ENCODE measurements at regions not wholly inside any gene's neighbourhood (a gene's known extent, or its start where the extent isn't known, plus 50 kb on each side); places are given as distances from the start of the nearest gene placed in this dataset.
A peak's percentile ranks its signal among the peaks of the same experiment; 100 is the strongest.

DNA sequence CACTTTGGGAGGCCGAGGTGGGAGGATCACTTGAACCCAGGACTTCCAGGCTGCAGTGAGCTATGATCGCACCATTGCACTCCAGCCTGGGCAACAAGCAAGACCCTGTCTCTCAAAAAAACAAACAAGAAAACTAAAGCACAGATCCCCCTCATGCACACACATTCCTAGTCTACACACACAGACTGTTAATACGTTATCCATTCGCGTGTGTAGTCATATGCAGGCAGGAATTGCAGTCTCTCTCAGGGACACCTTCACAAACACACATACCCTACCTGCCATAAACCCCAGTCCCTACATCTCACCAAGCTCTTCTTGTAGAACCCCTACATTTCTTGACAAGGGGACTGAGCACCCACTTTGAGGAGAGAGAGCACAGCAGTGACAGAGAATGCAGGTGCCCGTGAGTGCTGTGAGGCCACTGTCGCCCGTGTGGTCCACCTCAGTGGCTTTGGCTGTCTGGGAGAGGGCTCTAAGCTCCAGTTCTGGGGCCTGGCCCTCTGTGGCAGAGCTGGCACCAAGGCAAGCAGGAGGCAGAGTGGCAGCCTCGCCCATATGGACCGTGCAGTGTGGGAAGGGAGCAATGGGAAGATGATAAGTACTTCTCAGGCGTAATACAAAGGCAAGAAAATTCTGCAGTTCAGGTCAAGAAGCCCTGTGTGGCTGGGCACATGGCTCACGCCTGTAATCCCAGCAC lies 59.0 kb upstream of the RPH3AL start:
- no peaks in the 10 kb centered on the region; the same call in 1 of the 2 replicates for H3K79me1 ChIP-seq (ENCODE audit: low read depth, low read length)
- H3K14ac ChIP-seq (ENCODE audit: insufficient read length) = no peak overlapping the region
- H4K91ac ChIP-seq (replicated peaks; ENCODE audit: insufficient read length, low read length) = no peak overlapping the region
- peak overlapping the region in 1 of 4 experiments; percentile 69; a peak in 1 of 8 replicates for H3K4me3 ChIP-seq (ENCODE audit: extremely low read depth in 1 of 4, insufficient read depth in 2 of 4, low read depth in 3 of 4, low read length in 4 of 4)
- H3K4me2 ChIP-seq (ENCODE audit: insufficient read depth in 1 of 2, low read depth in 2 of 2, low read length in 2 of 2) = peak overlapping the region in 1 of 2 experiments; percentile 93; a peak in 1 of 4 replicates
- CTCF ChIA-PET (ENCODE audit: partially characterized antibody) = interaction anchor here (0.5 to 3.2 kb wide), 52 partner anchors 9 to 299 kb away, joined by 3 to 73 read pairs (median 4); partner anchors contain the start of gene RFLNB
- no peak overlapping the region for H3K9ac ChIP-seq (replicated peaks in 1 of 4; ENCODE audit: extremely low read depth in 1 of 4, low read depth in 3 of 4, low read length in 3 of 4)
- H3K18ac ChIP-seq (ENCODE audit: extremely low read depth, low read length) = no peak overlapping the region
- no peak overlapping the region for H2AK5ac ChIP-seq (ENCODE audit: low read depth, low read length)
- FAIRE-seq (no peak), DNase-seq (ENCODE audit: low read depth in 1 of 2, low spot score in 2 of 2) (no peak)
- H2BK5ac ChIP-seq (ENCODE audit: low read depth, low read length) = no peak overlapping the region
- no peak for TF ChIP-seq JUND (IDR thresholded peaks at IDR 0.05; ENCODE audit: low read length)
- no peak for TF ChIP-seq TEAD4 (IDR thresholded peaks at IDR 0.05; ENCODE audit: low read depth, low read length)
- no peak for TF ChIP-seq KDM4A (IDR thresholded peaks at IDR 0.05; ENCODE audit: low read depth, low read length, severe bottlenecking)
- no peaks in the 10 kb centered on the region for H3K79me2 ChIP-seq (ENCODE audit: control insufficient read depth in 1 of 2, insufficient read depth in 2 of 2, low read length in 2 of 2)
- H3K4ac ChIP-seq (replicated peaks; ENCODE audit: insufficient read length, low read depth, low read length) = no peak overlapping the region
- H4K5ac ChIP-seq (ENCODE audit: insufficient read length, low read depth, low read length) = no peak overlapping the region
- no peaks in the 10 kb centered on the region for H4K20me1 ChIP-seq (replicated peaks in 1 of 2; ENCODE audit: control insufficient read depth in 1 of 2, insufficient read depth in 2 of 2, low read length in 2 of 2)
- H4K8ac ChIP-seq (ENCODE audit: extremely low read depth, insufficient read depth, low read length) = no peak overlapping the region; the same call in 1 of the 2 replicates
- H3K9me3 ChIP-seq (ENCODE audit: insufficient read depth in 2 of 2, low read depth in 1 of 2, low read length in 1 of 2) = no peaks in the 10 kb centered on the region
- no peak overlapping the region for H2AFZ ChIP-seq (ENCODE audit: low read length)
- WGBS, 2 experiments (ENCODE audit: extremely low coverage in 1 of 2, insufficient coverage in 1 of 2, insufficient read length in 1 of 2, insufficient replicate concordance in 2 of 2, low coverage in 1 of 2, low lambda C conversion rate in 2 of 2, missing lambda C conversion rate in 1 of 2) = 86% methylated on average over 12 of the region's 12 CpGs; no CpG with 5 or more reads in 1 of the 2 experiments
- POLR2A ChIA-PET (ENCODE audit: partially characterized antibody) = interaction anchor here (1.1 to 1.5 kb wide), 4 partner anchors 11 to 279 kb away, joined by 3 to 4 read pairs (median 3); no protein-coding TSS in a partner anchor
- 0 out of 8 replicates have a peak, but pooled peaks cover 0 to 3% (median 0%) of the 10 kb centered on the region in 4 experiments for H3K36me3 ChIP-seq (ENCODE audit: control insufficient read depth in 2 of 4, insufficient read depth in 4 of 4, low read length in 3 of 4)
- no peak overlapping the region for H3K56ac ChIP-seq (replicated peaks; ENCODE audit: insufficient read length, low read depth, low read length)
- H2BK120ac ChIP-seq (replicated peaks; ENCODE audit: low read depth, low read length) = no peak overlapping the region
- no peak overlapping the region for H2BK15ac ChIP-seq (ENCODE audit: low read length)
- H2BK12ac ChIP-seq (ENCODE audit: low read depth, low read length) = no peak overlapping the region
- peaks cover 0 to 8% (median 3%) of the 10 kb centered on the region in 4 experiments; a peak in 4 of 7 replicates for H3K4me1 ChIP-seq (replicated peaks in 1 of 4; ENCODE audit: control insufficient read depth in 3 of 4, insufficient read depth in 4 of 4, low read length in 3 of 4)
- H2BK20ac ChIP-seq (ENCODE audit: low read length) = no peak overlapping the region
- no peak overlapping the region for H3K27ac ChIP-seq (ENCODE audit: low read depth, low read length)
- peaks cover 4% of the 10 kb centered on the region; the same call in 1 of the 2 replicates for H3K23me2 ChIP-seq (ENCODE audit: low read depth, low read length)
- H3K27me3 ChIP-seq (replicated peaks in 1 of 4; ENCODE audit: control insufficient read depth in 3 of 4, extremely low read depth in 1 of 4, insufficient read depth in 3 of 4, low read length in 3 of 4) = no peaks in the 10 kb centered on the region
- H3K23ac ChIP-seq (ENCODE audit: insufficient read length) = no peak overlapping the region

All from H1 (cell line).